OCI-LY1 (cell line): ENCODE measurements at regions not wholly inside any gene's neighbourhood (a gene's known extent, or its start where the extent isn't known, plus 50 kb on each side); places are given as distances from the start of the nearest gene placed in this dataset.

Experiments
- H2AFZ ChIP-seq: fragments of 200-600 bp; sonication (generic), shearing (Covaris generic); 2 replicates; pipeline ENCODE4 v1.6.0; 2014; ENCODE audit warnings: antibody characterized with exemption, mild to moderate bottlenecking, low read length
- H3F3A ChIP-seq: fragments of 200-600 bp; sonication (generic), shearing (Covaris generic); 2 replicates; pipeline ENCODE4 v1.6.0; 2014; ENCODE audit warnings: mild to moderate bottlenecking, antibody characterized with exemption, low read length, moderate library complexity; ENCODE audit not compliant: insufficient read depth
- H3K27ac ChIP-seq: fragments of 200-600 bp; sonication (generic); 2 replicates; pipeline ENCODE4 v1.5.1; 2014; ENCODE audit warnings: low read length, mixed run types, mild to moderate bottlenecking, low read depth; ENCODE audit not compliant: poor library complexity, severe bottlenecking
- H3K27me3 ChIP-seq: fragments of 200-600 bp; sonication (generic); 2 replicates; pipeline ENCODE4 v1.6.0; 2014; ENCODE audit warnings: antibody characterized with exemption, mild to moderate bottlenecking, low read length, moderate library complexity; ENCODE audit not compliant: insufficient read depth
- H3K36me3 ChIP-seq: fragments of 200-600 bp; sonication (generic); 2 replicates; pipeline ENCODE4 v1.6.1; 2014; ENCODE audit warnings: mild to moderate bottlenecking, antibody characterized with exemption, low read length, moderate library complexity, mixed read lengths; ENCODE audit not compliant: insufficient read depth
- H3K4me1 ChIP-seq: fragments of 200-600 bp; sonication (generic); 2 replicates; pipeline ENCODE4 v1.5.1; 2014; ENCODE audit warnings: mild to moderate bottlenecking, low read length, moderate library complexity; ENCODE audit not compliant: insufficient read depth, severe bottlenecking
- H3K4me2 ChIP-seq: fragments of 200-600 bp; sonication (generic), shearing (Covaris generic); 2 replicates; pipeline ENCODE4 v1.6.1; 2014; ENCODE audit warnings: low read length
- H3K4me3 ChIP-seq: fragments of 200-600 bp; sonication (generic); 2 replicates; pipeline ENCODE4 v1.5.1; 2014; ENCODE audit warnings: low read length, low read depth, mild to moderate bottlenecking, mixed read lengths; ENCODE audit not compliant: poor library complexity, severe bottlenecking
- H3K79me2 ChIP-seq: fragments of 200-600 bp; shearing (Covaris generic); 2 replicates; pipeline ENCODE4 v1.6.1; 2016; ENCODE audit warnings: mixed run types, low read length, mixed read lengths; ENCODE audit not compliant: insufficient read depth
- H3K9ac ChIP-seq: fragments of 200-600 bp; sonication (generic), shearing (Covaris generic); 2 replicates; pipeline ENCODE4 v1.6.1; 2014; ENCODE audit warnings: mild to moderate bottlenecking, low read length, mixed read lengths
- H3K9me2 ChIP-seq: fragments of 200-600 bp; sonication (generic), shearing (Covaris generic); 2 replicates; pipeline ENCODE4 v1.6.1; 2014; ENCODE audit warnings: low read depth, mild to moderate bottlenecking, low read length, mixed read lengths
- H3K9me3 ChIP-seq: fragments of 200-600 bp; shearing (Covaris generic); 2 replicates; pipeline ENCODE4 v1.6.1; 2014; ENCODE audit warnings: low read length, mixed read lengths
- H4K20me1 ChIP-seq: fragments of 200-600 bp; sonication (generic), shearing (Covaris generic); 2 replicates; pipeline ENCODE4 v1.6.0; 2016; ENCODE audit warnings: mild to moderate bottlenecking, low read length; ENCODE audit not compliant: insufficient read depth
- EZH2 ChIP-seq: fragments of 200-600 bp; sonication (generic), shearing (Covaris generic); IDR thresholded peaks from 2 replicates; pipeline ENCODE4 v1.8.0; 2017; ENCODE audit warnings: borderline replicate concordance, mixed run types, mild to moderate bottlenecking, antibody characterized with exemption, low read length, moderate library complexity, mixed read lengths
- TF ChIP-seq, protein P1 (sequence below): fragments of 200-600 bp; sonication (generic), shearing (Covaris generic); IDR thresholded peaks from 2 replicates; pipeline ENCODE4 v1.5.1; 2017; ENCODE audit warnings: mild to moderate bottlenecking, antibody characterized with exemption, low read length, moderate library complexity, mixed read lengths

DNA sequence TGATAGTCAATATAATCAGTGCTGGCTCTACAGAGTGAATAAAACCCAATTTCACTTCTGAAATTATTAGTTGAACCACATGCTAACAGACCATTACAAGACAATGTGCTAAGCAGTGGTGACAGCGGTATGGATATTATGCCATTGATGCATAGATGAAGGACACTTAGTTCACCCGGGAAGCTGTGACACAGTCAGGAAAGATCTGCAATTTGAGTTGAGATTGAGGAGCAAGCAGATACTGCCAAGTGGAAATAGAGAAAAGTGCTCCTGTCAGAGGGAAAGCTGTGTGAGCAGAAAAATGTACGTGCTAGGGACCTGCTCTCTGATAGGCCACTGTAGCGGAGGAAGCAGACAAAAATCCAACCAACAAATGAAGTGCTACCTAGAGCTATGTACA is 529.5 kb upstream of the CDH2 start:
- H3K9me2 ChIP-seq: no peaks in the 10 kb centered on the region
- no peaks in the 10 kb centered on the region for H3F3A ChIP-seq
- no peak overlapping the region for H3K27ac ChIP-seq
- no peaks in the 10 kb centered on the region for H3K9me3 ChIP-seq
- no peak overlapping the region for H3K4me2 ChIP-seq
- no peak overlapping the region for H3K9ac ChIP-seq
- no peaks in the 10 kb centered on the region for H4K20me1 ChIP-seq
- no peak overlapping the region for H2AFZ ChIP-seq
- no peak overlapping the region for H3K4me3 ChIP-seq
- H3K4me1 ChIP-seq: no peaks in the 10 kb centered on the region
- no peak for TF ChIP-seq EZH2
- H3K27me3 ChIP-seq: no peaks in the 10 kb centered on the region
- H3K36me3 ChIP-seq: no peaks in the 10 kb centered on the region
- no peaks in the 10 kb centered on the region for H3K79me2 ChIP-seq

DNA sequence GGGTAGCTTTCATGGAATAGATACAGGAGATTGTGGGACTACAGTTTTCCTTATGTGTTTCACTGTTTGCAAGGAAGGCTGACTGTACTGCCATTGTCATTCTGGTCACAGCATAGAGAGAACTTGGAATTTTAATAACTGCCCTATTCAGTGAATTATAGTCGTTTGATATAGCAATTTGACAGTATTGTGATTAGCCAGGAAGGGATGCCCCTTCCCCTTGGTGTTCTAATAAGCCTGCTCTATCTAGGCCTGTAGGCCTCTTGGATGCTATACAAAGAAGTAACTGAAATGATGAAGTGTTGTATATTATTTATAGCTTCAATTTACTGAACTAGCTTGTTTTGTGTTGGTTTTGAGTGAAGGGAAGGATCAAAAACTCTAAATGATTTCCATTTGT is 528.6 kb upstream of the CDH2 start:
- no peaks in the 10 kb centered on the region for H3K9me2 ChIP-seq
- no peaks in the 10 kb centered on the region for H4K20me1 ChIP-seq
- no peak overlapping the region for H2AFZ ChIP-seq
- no peak overlapping the region for H3K9ac ChIP-seq
- no peak overlapping the region for H3K4me2 ChIP-seq
- no peak overlapping the region for H3K4me3 ChIP-seq
- no peaks in the 10 kb centered on the region for H3K9me3 ChIP-seq
- no peaks in the 10 kb centered on the region for H3K36me3 ChIP-seq
- no peaks in the 10 kb centered on the region for H3K79me2 ChIP-seq
- no peaks in the 10 kb centered on the region for H3K27me3 ChIP-seq
- no peaks in the 10 kb centered on the region for H3F3A ChIP-seq
- no peaks in the 10 kb centered on the region for H3K4me1 ChIP-seq
- TF ChIP-seq EZH2: no peak
- TF ChIP-seq, protein P1, sequence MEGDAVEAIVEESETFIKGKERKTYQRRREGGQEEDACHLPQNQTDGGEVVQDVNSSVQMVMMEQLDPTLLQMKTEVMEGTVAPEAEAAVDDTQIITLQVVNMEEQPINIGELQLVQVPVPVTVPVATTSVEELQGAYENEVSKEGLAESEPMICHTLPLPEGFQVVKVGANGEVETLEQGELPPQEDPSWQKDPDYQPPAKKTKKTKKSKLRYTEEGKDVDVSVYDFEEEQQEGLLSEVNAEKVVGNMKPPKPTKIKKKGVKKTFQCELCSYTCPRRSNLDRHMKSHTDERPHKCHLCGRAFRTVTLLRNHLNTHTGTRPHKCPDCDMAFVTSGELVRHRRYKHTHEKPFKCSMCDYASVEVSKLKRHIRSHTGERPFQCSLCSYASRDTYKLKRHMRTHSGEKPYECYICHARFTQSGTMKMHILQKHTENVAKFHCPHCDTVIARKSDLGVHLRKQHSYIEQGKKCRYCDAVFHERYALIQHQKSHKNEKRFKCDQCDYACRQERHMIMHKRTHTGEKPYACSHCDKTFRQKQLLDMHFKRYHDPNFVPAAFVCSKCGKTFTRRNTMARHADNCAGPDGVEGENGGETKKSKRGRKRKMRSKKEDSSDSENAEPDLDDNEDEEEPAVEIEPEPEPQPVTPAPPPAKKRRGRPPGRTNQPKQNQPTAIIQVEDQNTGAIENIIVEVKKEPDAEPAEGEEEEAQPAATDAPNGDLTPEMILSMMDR: no peak
- H3K27ac ChIP-seq: no peak overlapping the region

DNA sequence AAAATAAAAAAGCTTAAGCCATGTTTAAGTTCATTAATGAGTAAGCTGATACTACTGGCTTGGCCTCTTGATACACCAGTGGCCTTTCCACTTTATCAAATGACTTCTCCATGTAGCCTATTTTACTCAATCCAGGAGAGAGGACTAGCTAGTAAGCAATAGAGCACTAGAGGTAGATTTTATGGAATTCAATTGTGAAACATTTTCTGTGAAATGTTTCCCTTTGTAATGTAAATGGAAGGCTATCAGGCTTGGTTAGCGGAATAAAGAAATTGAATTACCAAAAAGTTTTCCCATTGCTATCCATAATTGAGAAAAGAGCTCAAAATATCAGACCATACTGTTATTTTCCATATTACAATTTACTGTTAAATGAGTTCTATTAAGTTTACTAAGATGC is 515.4 kb upstream of the CDH2 start:
- Histone ChIP-seq H3K36me3 (no peaks in the 10 kb centered on the region), H3K9me2 (no peaks in the 10 kb centered on the region), H3K4me3 (no peak overlapping the region), H3K9ac (no peak overlapping the region), H3K79me2 (no peaks in the 10 kb centered on the region), H3K4me2 (no peak overlapping the region), H2AFZ (no peak overlapping the region), H3K27me3 (no peaks in the 10 kb centered on the region), H3F3A (no peaks in the 10 kb centered on the region), H3K4me1 (no peaks in the 10 kb centered on the region), H3K9me3 (no peaks in the 10 kb centered on the region), H3K27ac (no peak overlapping the region), H4K20me1 (no peaks in the 10 kb centered on the region)
- TF ChIP-seq EZH2: no peak
- TF ChIP-seq, protein P1: no peak

DNA sequence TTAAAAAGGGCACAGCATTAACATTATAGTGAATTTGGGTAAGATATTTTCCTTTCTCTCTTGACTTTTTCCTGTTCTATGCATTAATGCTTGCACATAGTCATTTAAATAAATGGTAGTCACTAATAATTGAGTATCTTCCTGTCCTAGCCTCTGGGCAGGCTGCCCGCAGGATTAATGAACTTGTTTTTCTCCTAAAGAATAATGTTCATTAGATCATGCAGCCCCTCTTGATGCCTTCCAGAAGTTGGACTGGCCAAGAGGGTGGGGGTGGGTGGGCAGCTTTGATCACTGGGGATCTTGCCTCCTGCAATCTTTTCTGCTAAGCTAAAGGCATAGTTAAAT is 514.5 kb upstream of the CDH2 start:
- no peaks in the 10 kb centered on the region for H3K4me1 ChIP-seq
- no peak for TF ChIP-seq EZH2
- TF ChIP-seq, protein P1: no peak

More for the DNA sequence above, 514.5 kb upstream of the CDH2 start:
- Histone ChIP-seq H3K9ac (no peak overlapping the region), H3K9me3 (no peaks in the 10 kb centered on the region), H2AFZ (no peak overlapping the region), H3K36me3 (no peaks in the 10 kb centered on the region), H3K4me2 (no peak overlapping the region), H3K9me2 (no peaks in the 10 kb centered on the region), H3K27me3 (no peaks in the 10 kb centered on the region), H3F3A (no peaks in the 10 kb centered on the region), H3K27ac (no peak overlapping the region), H3K79me2 (no peaks in the 10 kb centered on the region), H3K4me3 (no peak overlapping the region), H4K20me1 (no peaks in the 10 kb centered on the region)
